Thoracic aorta (tissue), 2 donors: ENCODE measurements at regions not wholly inside any gene's neighbourhood (a gene's known extent, or its start where the extent isn't known, plus 50 kb on each side); places are given as distances from the start of the nearest gene placed in this dataset.

Experiments used
- ATAC-seq: fragments of 150-250 bp; one replicate; pipeline ENCODE4 v1.8.0; 2017; ENCODE audit warnings: low read depth; ENCODE audit not compliant: insufficient number of reproducible peaks, low FRiP score
- DNase-seq: peaks from one replicate; pipeline ENCODE4 v3.0.0-alpha.2; 2020; ENCODE audit warnings: low spot score
- H3K27ac ChIP-seq, 2 donors: fragments of 200-600 bp; sonication (generic); 1 replicate in 1 of 2; 2 replicates in 1 of 2; pipeline ENCODE4 v1.5.1; 2016; ENCODE audit warnings: mild to moderate bottlenecking in 2 of 2, moderate library complexity in 2 of 2
- H3K27me3 ChIP-seq: fragments of 200-600 bp; sonication (generic); replicated peaks from 2 replicates; pipeline ENCODE4 v1.6.0; 2016; ENCODE audit warnings: mild to moderate bottlenecking; ENCODE audit not compliant: insufficient read depth
- H3K36me3 ChIP-seq: fragments of 200-600 bp; sonication (generic); one replicate; pipeline ENCODE4 v1.5.1; 2016
- H3K4me1 ChIP-seq, 2 donors: fragments of 200-600 bp; sonication (generic); 1 replicate in 1 of 2; 2 replicates in 1 of 2; pipeline versions ENCODE4 v1.5.1 to v1.6.0; 2016; ENCODE audit warnings: low read depth in 2 of 2, mild to moderate bottlenecking in 1 of 2; ENCODE audit not compliant: control insufficient read depth in 1 of 2
- H3K4me3 ChIP-seq: fragments of 200-600 bp; sonication (generic); 2 replicates; pipeline ENCODE4 v1.5.1; 2016; ENCODE audit warnings: mild to moderate bottlenecking
- H3K9me3 ChIP-seq: fragments of 200-600 bp; sonication (generic); 2 replicates; pipeline ENCODE4 v1.5.1; 2016
- CTCF ChIP-seq: fragments of 200-600 bp; sonication (generic); IDR thresholded peaks from one replicate; pipeline ENCODE4 v1.5.1; 2019; ENCODE audit warnings: antibody characterized with exemption

- no peak for DNase-seq
- Histone ChIP-seq H3K36me3 (no peaks in the 10 kb centered on the region), H3K4me1 (no peaks in the 10 kb centered on the region), H3K27me3 (no peaks in the 10 kb centered on the region), H3K27ac (no peak overlapping the region), H3K9me3 (no peaks in the 10 kb centered on the region), H3K4me3 (no peak overlapping the region)
- TF ChIP-seq CTCF = no peak
- no peak for ATAC-seq
Observed at GRCh38 chr7:109821156-109821555, 1251.5 kb downstream of the DNAJB9 start.

- Histone ChIP-seq H3K4me1 (no peaks in the 10 kb centered on the region), H3K36me3 (no peaks in the 10 kb centered on the region), H3K27me3 (no peaks in the 10 kb centered on the region), H3K4me3 (no peak overlapping the region), H3K9me3 (no peaks in the 10 kb centered on the region), H3K27ac (no peak overlapping the region)
- DNase-seq (no peak), ATAC-seq (no peak)
- no peak for TF ChIP-seq CTCF
Observed at GRCh38 chr7:109834851-109835250, 1256.1 kb upstream of the LRRN3 start.

- TF ChIP-seq CTCF = no peak
- Histone ChIP-seq H3K36me3 (no peaks in the 10 kb centered on the region), H3K27ac (no peak overlapping the region), H3K4me1 (no peaks in the 10 kb centered on the region), H3K27me3 (no peaks in the 10 kb centered on the region), H3K9me3 (no peaks in the 10 kb centered on the region), H3K4me3 (no peak overlapping the region)
- ATAC-seq (no peak), DNase-seq (no peak)
Observed at GRCh38 chr7:109835577-109835976, 1255.3 kb upstream of the LRRN3 start.

- Histone ChIP-seq H3K36me3 (no peaks in the 10 kb centered on the region), H3K4me3 (no peak overlapping the region), H3K27ac (no peak overlapping the region), H3K9me3 (no peaks in the 10 kb centered on the region), H3K4me1 (no peaks in the 10 kb centered on the region), H3K27me3 (no peaks in the 10 kb centered on the region)
- DNase-seq = no peak
- ATAC-seq = no peak
- no peak for TF ChIP-seq CTCF
Observed at GRCh38 chr7:109836016-109836415, 1254.9 kb upstream of the LRRN3 start.

GRCh38 chr7:109842386-109842785 is 1248.5 kb upstream of the LRRN3 start:
- Histone ChIP-seq H3K27ac (no peak overlapping the region), H3K27me3 (no peaks in the 10 kb centered on the region), H3K9me3 (no peaks in the 10 kb centered on the region), H3K4me1 (no peaks in the 10 kb centered on the region), H3K4me3 (no peak overlapping the region), H3K36me3 (no peaks in the 10 kb centered on the region)
- DNase-seq (no peak), ATAC-seq (no peak)
- no peak for TF ChIP-seq CTCF
